ENCODE measurements at regions not wholly inside any gene's neighbourhood (a gene's known extent, or its start where the extent isn't known, plus 50 kb on each side); places are given as distances from the start of the nearest gene placed in this dataset.

GRCh38 chr10:36147529-36147928 lies 505.4 kb upstream of the FZD8 start:
- CTCF ChIA-PET, result no interaction called here
- Histone ChIP-seq H3K9me3 (ENCODE audit: insufficient read depth, low read depth) (no peaks in the 10 kb centered on the region), H2AFZ (no peak overlapping the region), H3K79me2 (ENCODE audit: low read depth) (no peaks in the 10 kb centered on the region), H3K27me3 (ENCODE audit: insufficient read depth, low read depth) (no peaks in the 10 kb centered on the region), H3F3A (ENCODE audit: insufficient read depth, low read depth) (no peaks in the 10 kb centered on the region), H3K36me3 (ENCODE audit: low read depth) (no peaks in the 10 kb centered on the region), H3K4me2 (no peak overlapping the region), H3K9me2 (ENCODE audit: insufficient read depth) (no peaks in the 10 kb centered on the region), H3K27ac (no peak overlapping the region), H4K20me1 (ENCODE audit: insufficient read depth) (no peaks in the 10 kb centered on the region), H3K4me1 (replicated peaks; ENCODE audit: insufficient read depth) (no peaks in the 10 kb centered on the region), H3K4me3 (no peak overlapping the region)
- TF ChIP-seq, protein P1, sequence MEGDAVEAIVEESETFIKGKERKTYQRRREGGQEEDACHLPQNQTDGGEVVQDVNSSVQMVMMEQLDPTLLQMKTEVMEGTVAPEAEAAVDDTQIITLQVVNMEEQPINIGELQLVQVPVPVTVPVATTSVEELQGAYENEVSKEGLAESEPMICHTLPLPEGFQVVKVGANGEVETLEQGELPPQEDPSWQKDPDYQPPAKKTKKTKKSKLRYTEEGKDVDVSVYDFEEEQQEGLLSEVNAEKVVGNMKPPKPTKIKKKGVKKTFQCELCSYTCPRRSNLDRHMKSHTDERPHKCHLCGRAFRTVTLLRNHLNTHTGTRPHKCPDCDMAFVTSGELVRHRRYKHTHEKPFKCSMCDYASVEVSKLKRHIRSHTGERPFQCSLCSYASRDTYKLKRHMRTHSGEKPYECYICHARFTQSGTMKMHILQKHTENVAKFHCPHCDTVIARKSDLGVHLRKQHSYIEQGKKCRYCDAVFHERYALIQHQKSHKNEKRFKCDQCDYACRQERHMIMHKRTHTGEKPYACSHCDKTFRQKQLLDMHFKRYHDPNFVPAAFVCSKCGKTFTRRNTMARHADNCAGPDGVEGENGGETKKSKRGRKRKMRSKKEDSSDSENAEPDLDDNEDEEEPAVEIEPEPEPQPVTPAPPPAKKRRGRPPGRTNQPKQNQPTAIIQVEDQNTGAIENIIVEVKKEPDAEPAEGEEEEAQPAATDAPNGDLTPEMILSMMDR (conservative IDR thresholded peaks at IDR 0.05), result no peak
- TF ChIP-seq EZH2 (IDR thresholded peaks at IDR 0.05; ENCODE audit: low read depth), result no peak
- POLR2A ChIA-PET (ENCODE audit: unreplicated experiment), result no interaction called here
- no peak for DNase-seq
- intact Hi-C loops (cut with micrococcal nuclease; ENCODE audit: unreplicated experiment), result no loop called here
- no TSS peak for BruUV-seq (replicated peaks)

DNA sequence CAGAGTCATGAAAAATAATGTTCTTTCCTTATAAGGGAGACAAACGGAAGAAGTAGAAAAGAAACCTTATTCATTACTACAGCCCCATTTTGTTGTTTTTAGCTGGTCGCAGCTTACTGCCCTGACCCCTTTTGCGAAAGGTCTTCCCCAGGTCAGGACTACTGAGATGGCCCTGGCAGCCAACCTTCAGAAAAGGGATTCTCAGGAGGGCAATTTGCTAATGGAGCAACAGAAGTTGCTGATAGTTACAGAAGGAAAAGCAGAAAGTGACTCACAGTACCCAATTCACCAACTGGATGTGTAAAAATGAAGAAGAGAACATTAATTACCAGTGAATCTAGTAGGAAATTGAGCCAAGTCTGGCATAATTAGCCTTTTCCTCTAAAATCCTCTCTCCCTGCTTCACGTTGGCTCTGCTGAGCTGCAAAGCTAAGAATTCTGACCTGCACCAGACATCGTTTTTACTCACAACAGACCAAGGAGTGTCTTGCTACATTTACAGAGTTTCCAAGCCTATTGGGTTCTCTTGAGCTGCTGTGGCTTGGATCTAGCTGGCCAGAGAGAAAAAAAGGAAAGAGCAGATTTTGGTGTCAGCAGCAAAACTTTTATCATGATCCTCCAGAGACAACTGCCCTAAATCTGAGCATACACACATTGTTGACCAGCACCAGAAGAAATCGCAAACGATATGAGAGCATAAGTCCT lies 499.9 kb upstream of the FZD8 start:
- no peak for DNase-seq
- CTCF ChIA-PET, result no interaction called here
- Histone ChIP-seq H3K4me1 (replicated peaks; ENCODE audit: insufficient read depth) (no peaks in the 10 kb centered on the region), H3K4me2 (no peak overlapping the region), H4K20me1 (ENCODE audit: insufficient read depth) (no peaks in the 10 kb centered on the region), H3K36me3 (ENCODE audit: low read depth) (no peaks in the 10 kb centered on the region), H3K79me2 (ENCODE audit: low read depth) (no peaks in the 10 kb centered on the region), H3K9me2 (ENCODE audit: insufficient read depth) (no peaks in the 10 kb centered on the region), H3K4me3 (no peak overlapping the region), H3K27ac (no peak overlapping the region), H3K27me3 (ENCODE audit: insufficient read depth, low read depth) (no peaks in the 10 kb centered on the region), H3K9me3 (ENCODE audit: insufficient read depth, low read depth) (no peaks in the 10 kb centered on the region), H3F3A (ENCODE audit: insufficient read depth, low read depth) (no peaks in the 10 kb centered on the region), H2AFZ (no peak overlapping the region)
- TF ChIP-seq EZH2 (IDR thresholded peaks at IDR 0.05; ENCODE audit: low read depth), result no peak
- TF ChIP-seq, protein P1 (conservative IDR thresholded peaks at IDR 0.05), result no peak
- intact Hi-C loops (cut with micrococcal nuclease; ENCODE audit: unreplicated experiment), result no loop called here
- POLR2A ChIA-PET (ENCODE audit: unreplicated experiment), result no interaction called here
- no TSS peak for BruUV-seq (replicated peaks)

- no peaks in the 10 kb centered on the region for H3K79me2 ChIP-seq (ENCODE audit: low read depth)
Observed at GRCh38 chr10:36129051-36129450, 487.0 kb upstream of the FZD8 start.

More at GRCh38 chr10:36129051-36129450, 487.0 kb upstream of the FZD8 start:
- Histone ChIP-seq H3K9me2 (ENCODE audit: insufficient read depth) (no peaks in the 10 kb centered on the region), H4K20me1 (ENCODE audit: insufficient read depth) (no peaks in the 10 kb centered on the region), H3K4me3 (no peak overlapping the region), H3K9me3 (ENCODE audit: insufficient read depth, low read depth) (no peaks in the 10 kb centered on the region), H3F3A (ENCODE audit: insufficient read depth, low read depth) (no peaks in the 10 kb centered on the region), H3K27ac (no peak overlapping the region), H3K36me3 (ENCODE audit: low read depth) (no peaks in the 10 kb centered on the region), H3K4me2 (no peak overlapping the region), H2AFZ (no peak overlapping the region), H3K4me1 (replicated peaks; ENCODE audit: insufficient read depth) (no peaks in the 10 kb centered on the region), H3K27me3 (ENCODE audit: insufficient read depth, low read depth) (no peaks in the 10 kb centered on the region)
- intact Hi-C loops (cut with micrococcal nuclease; ENCODE audit: unreplicated experiment), result no loop called here
- no TSS peak for BruUV-seq (replicated peaks)
- POLR2A ChIA-PET (ENCODE audit: unreplicated experiment), result no interaction called here
- TF ChIP-seq EZH2 (IDR thresholded peaks at IDR 0.05; ENCODE audit: low read depth), result no peak
- TF ChIP-seq, protein P1 (conservative IDR thresholded peaks at IDR 0.05), result no peak
- CTCF ChIA-PET, result no interaction called here
- DNase-seq, result no peak
